IPS DF 6.9 (cell line): ENCODE measurements at regions not wholly inside any gene's neighbourhood (a gene's known extent, or its start where the extent isn't known, plus 50 kb on each side); places are given as distances from the start of the nearest gene placed in this dataset.
"Not testable (repeated sequence)": the region's sequence is repeated elsewhere in the genome, so short reads cannot be mapped to it uniquely, and the experiment has no call there.

Experiments used
- DNase-seq: peaks from one replicate; pipeline ENCODE4 v3.0.0-alpha.2; 2013; ENCODE audit warnings: low read depth, low spot score
- H3K27ac ChIP-seq: one replicate; pipeline ENCODE4 v1.5.1; 2013; ENCODE audit warnings: low read length, control low read depth
- H3K27me3 ChIP-seq: 2 replicates; pipeline ENCODE4 v1.6.1; 2013; ENCODE audit warnings: mild to moderate bottlenecking, low read length; ENCODE audit not compliant: control insufficient read depth, insufficient read depth
- H3K36me3 ChIP-seq: 2 replicates; pipeline ENCODE4 v1.6.1; 2013; ENCODE audit warnings: low read length; ENCODE audit not compliant: control insufficient read depth, insufficient read depth
- H3K4me1 ChIP-seq: 2 replicates; pipeline ENCODE4 v1.6.1; 2013; ENCODE audit warnings: low read length; ENCODE audit not compliant: control insufficient read depth, insufficient read depth
- H3K4me3 ChIP-seq: 2 replicates; pipeline ENCODE4 v1.5.1; 2013; ENCODE audit warnings: mild to moderate bottlenecking, low read length
- H3K9me3 ChIP-seq: 2 replicates; pipeline ENCODE4 v1.6.1; 2013; ENCODE audit warnings: low read length, inconsistent platforms; ENCODE audit not compliant: control insufficient read depth, insufficient read depth
- WGBS: extraction: QIAGEN DNeasy Blood & Tissue Kit; methylation state at CpG from one replicate; pipeline ENCODE4 v1.1.7; 2013; ENCODE audit warnings: mixed read lengths, missing lambda C conversion rate; ENCODE audit not compliant: insufficient read length, insufficient coverage; 5-methylcytosine and 5-hydroxymethylcytosine counted together

DNA sequence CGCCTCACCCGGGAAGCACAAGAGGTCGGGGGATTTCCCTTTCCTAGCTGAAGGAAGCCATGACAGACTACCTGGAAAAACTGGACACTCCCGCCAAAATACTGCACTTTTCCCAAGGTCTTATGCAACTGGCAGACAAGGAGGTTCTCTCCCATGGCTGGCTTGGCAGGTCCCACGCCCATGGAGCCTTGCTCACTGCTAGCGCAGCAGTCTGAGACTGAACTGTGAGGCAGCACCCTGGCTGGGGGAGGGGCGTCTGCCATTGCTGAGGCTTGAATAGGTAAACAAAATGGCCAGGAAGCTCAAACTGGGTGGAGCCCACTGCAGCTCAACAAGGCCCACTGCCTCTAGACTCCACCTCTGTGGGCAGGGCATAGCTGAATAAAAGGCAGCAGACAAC, 92.1 kb downstream of the C4BPA start:
- WGBS, result no CpG with 5 or more reads among the region's 7 CpGs

DNA sequence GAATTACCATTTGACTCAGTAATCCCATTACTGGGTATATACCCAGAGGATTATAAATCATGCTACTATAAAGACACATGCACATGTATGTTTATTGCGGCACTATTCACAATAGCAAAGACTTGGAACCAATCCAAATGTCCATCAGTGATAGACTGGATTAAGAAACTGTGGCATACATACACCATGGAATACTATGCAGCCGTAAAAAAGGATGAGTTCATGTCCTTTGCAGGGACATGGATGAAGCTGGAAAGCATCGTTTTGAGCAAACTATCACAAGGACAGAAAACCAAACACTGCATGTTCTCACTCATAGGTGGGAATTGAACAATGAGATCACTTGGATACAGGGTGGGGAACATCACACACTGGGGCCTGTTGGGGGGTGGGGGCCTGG, 97.5 kb downstream of the C4BPA start:
- not testable (repeated sequence) for H3K27me3 ChIP-seq, H3K36me3 ChIP-seq, H3K4me1 ChIP-seq, DNase-seq, H3K27ac ChIP-seq, H3K4me3 ChIP-seq, H3K9me3 ChIP-seq
- no CpG with 5 or more reads among the region's 3 CpGs for WGBS

More for the DNA sequence above, 92.1 kb downstream of the C4BPA start:
- DNase-seq, H3K4me3 ChIP-seq, H3K27me3 ChIP-seq, H3K27ac ChIP-seq, H3K4me1 ChIP-seq, H3K36me3 ChIP-seq, H3K9me3 ChIP-seq: not testable (repeated sequence)

- Histone ChIP-seq H3K4me1 (no peaks in the 10 kb centered on the region), H3K27me3 (no peaks in the 10 kb centered on the region), H3K9me3 (no peaks in the 10 kb centered on the region; the same call in 1 of the 2 replicates), H3K4me3 (no peak overlapping the region), H3K27ac (no peak overlapping the region), H3K36me3 (no peaks in the 10 kb centered on the region)
- no CpG with 5 or more reads among the region's 3 CpGs for WGBS
- DNase-seq, result no peak
Observed at GRCh38 chr1:207202480-207202879, 98.4 kb downstream of the C4BPA start.

DNA sequence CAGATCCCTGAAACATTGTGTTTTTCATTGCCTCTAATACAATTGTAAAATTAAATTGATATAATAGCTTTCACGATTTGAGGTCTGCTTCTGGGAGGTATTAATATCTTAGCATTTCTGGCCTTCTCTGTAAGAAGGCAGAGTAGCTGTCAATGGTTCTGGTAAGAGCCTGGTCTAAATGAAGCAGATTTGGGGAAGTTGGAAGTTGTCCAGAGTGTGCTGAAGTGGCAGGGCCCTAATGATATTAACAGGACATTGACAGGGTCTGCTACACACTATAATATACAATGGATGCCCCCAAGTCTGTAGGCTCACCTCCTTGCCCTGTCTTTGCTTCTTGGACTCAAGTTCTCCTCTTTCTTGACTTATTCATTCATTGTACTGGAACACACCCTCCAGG, 99.5 kb downstream of the C4BPA start:
- Histone ChIP-seq H3K36me3 (no peaks in the 10 kb centered on the region), H3K4me3 (no peak overlapping the region), H3K27me3 (no peaks in the 10 kb centered on the region), H3K4me1 (no peaks in the 10 kb centered on the region), H3K27ac (no peak overlapping the region), H3K9me3 (no peaks in the 10 kb centered on the region; the same call in 1 of the 2 replicates)
- DNase-seq, result no peak
- WGBS, result no CpG with 5 or more reads among the region's 1 CpG

- Histone ChIP-seq H3K27me3 (no peaks in the 10 kb centered on the region), H3K4me3 (no peak overlapping the region), H3K9me3 (no peaks in the 10 kb centered on the region; the same call in 1 of the 2 replicates), H3K36me3 (no peaks in the 10 kb centered on the region), H3K4me1 (no peaks in the 10 kb centered on the region), H3K27ac (no peak overlapping the region)
- no peak for DNase-seq
- WGBS, result no CpG with 5 or more reads among the region's 2 CpGs
Observed at GRCh38 chr1:207205614-207206061, 101.6 kb downstream of the C4BPA start.

DNA sequence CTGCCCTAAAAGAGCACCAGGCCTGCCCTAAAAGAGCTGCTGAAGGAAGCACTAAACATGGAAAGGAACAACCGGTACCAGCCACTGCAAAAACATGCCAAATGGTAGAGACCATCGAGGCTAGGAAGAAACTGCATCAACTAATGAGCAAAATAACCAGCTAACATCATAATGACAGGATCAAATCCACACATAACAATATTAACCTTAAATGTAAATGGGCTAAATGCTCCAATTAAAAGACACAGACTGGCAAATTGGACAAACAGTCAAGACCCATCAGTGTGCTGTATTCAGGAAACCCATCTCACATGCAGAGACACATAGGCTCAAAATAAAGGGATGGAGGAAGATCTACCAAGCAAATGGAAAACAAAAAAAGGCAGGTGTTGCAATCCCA, 104.7 kb downstream of the C4BPA start:
- not testable (repeated sequence) for DNase-seq

GRCh38 chr1:207214453-207214852, 107.0 kb upstream of the CD55 start:
- no peak for DNase-seq
- Histone ChIP-seq H3K27ac (no peak overlapping the region), H3K27me3 (no peaks in the 10 kb centered on the region), H3K36me3 (no peaks in the 10 kb centered on the region), H3K4me3 (no peak overlapping the region), H3K9me3 (no peaks in the 10 kb centered on the region), H3K4me1 (peaks cover 2% of the 10 kb centered on the region; the same call in 1 of the 2 replicates)
- WGBS, result no CpG with 5 or more reads among the region's 1 CpG

More for the DNA sequence above, 104.7 kb downstream of the C4BPA start:
- WGBS, result no CpG with 5 or more reads among the region's 2 CpGs
- not testable (repeated sequence) for H3K27me3 ChIP-seq, H3K9me3 ChIP-seq, H3K4me3 ChIP-seq, H3K4me1 ChIP-seq, H3K27ac ChIP-seq, H3K36me3 ChIP-seq

DNA sequence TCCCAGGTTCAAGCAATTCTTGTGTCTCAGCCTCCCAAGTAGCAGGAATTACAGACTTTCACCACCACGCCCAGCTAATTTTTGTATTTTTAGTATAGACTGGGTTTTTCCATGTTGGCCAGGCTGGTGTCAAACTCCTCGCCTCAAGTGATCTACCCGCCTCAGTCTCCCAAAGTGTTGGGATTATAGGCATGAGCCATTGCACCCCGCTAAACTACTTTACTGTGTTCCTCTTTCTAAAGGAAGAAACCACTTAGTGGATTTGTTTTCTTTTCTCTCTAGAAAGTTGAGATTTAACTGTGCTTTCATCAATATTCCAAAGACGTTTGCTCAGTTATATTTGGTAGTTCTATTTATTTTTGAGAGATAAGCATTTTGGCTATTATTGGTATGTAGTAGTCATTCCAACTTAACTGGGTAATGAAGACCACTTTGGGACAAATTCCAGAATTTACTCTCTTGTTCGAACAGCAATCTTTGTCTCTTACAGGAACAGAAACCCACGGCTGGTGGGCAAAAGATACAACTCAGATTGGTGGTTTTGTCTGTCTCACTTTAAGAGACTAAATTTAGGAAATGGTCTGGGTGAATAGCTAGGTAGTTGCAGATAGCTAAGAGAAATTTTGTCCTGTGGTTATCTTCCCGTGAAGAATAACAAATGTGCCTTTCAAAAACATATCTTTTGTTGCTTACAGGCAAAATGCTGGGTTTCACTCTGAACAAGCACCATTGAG, 103.5 kb upstream of the CD55 start:
- Histone ChIP-seq H3K9me3 (no peaks in the 10 kb centered on the region), H3K36me3 (no peaks in the 10 kb centered on the region), H3K27ac (no peak overlapping the region), H3K27me3 (no peaks in the 10 kb centered on the region), H3K4me1 (peaks cover 2% of the 10 kb centered on the region; the same call in 1 of the 2 replicates), H3K4me3 (no peak overlapping the region)
- no peak for DNase-seq
- no CpG with 5 or more reads among the region's 8 CpGs for WGBS

DNA sequence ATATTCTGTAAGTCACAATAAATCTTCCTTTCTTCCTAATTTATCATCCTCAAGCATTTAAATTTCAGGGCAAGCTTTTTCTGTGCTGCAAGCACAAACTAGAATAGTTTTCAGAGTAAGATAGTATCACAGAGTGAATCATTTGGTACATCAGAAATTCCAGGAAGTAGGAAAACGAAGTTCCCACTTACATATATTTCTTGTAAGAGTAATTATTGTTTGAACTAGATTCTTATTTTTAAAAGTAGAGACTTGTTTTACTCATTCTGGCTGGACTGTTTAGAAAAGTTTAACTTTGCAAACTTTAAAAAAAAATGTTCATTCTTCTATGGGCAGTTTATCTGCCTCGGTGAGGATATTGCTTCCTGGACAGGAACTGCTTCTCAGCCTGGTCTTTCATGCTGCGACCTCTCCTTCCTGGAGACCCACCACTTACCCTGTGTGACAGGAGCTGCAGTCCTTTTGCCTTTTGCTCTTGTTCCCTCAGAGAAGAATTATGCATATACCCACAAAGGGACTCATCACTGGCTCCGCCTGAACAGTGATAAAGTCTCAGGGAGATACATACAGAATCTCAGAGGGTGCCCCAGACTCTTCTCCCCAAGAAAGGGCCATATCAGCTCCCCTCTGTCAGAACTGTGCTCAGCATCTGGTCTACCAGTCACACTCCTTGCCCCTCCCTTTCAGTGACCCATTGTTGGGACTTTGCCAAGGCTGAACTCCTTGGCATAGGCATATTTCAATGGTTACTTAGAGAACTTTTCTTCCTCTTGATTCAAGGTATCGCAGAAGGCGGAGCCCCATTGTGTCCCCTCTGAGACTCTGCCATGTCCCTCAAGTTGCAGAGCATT, 102.7 kb upstream of the CD55 start:
- Histone ChIP-seq H3K4me3 (no peak overlapping the region), H3K27ac (no peak overlapping the region), H3K36me3 (no peaks in the 10 kb centered on the region), H3K27me3 (no peaks in the 10 kb centered on the region), H3K9me3 (no peaks in the 10 kb centered on the region), H3K4me1 (peaks cover 2% of the 10 kb centered on the region; the same call in 1 of the 2 replicates)
- no CpG with 5 or more reads among the region's 6 CpGs for WGBS
- DNase-seq, result no peak

GRCh38 chr1:207219979-207220889, 101.2 kb upstream of the CD55 start:
- H3K27ac ChIP-seq, result no peak overlapping the region
- DNase-seq, result no peak
- H3K27me3 ChIP-seq, result no peaks in the 10 kb centered on the region
- H3K4me3 ChIP-seq, result no peak overlapping the region
- no peaks in the 10 kb centered on the region for H3K9me3 ChIP-seq
- H3K36me3 ChIP-seq, result no peaks in the 10 kb centered on the region
- peaks cover 2% of the 10 kb centered on the region; the same call in 1 of the 2 replicates for H3K4me1 ChIP-seq
- WGBS, result no CpG with 5 or more reads among the region's 24 CpGs
